Stimulated activated CD8-positive, alpha-beta memory T cell treated with anti-CD3 and anti-CD28 coated beads, Interleukin-12 subunit alpha, Interleukin-12 subunit beta, amount 100 ng/mL, for 4 hours (primary cell): ENCODE measurements at regions not wholly inside any gene's neighbourhood (a gene's known extent, or its start where the extent isn't known, plus 50 kb on each side); places are given as distances from the start of the nearest gene placed in this dataset.
"Not testable (repeated sequence)": the region's sequence is repeated elsewhere in the genome, so short reads cannot be mapped to it uniquely, and the experiment has no call there.

Experiments used
- DNase-seq: peaks from one replicate; pipeline ENCODE4 v3.0.0-alpha.2; 2020; ENCODE audit warnings: low read depth

DNA sequence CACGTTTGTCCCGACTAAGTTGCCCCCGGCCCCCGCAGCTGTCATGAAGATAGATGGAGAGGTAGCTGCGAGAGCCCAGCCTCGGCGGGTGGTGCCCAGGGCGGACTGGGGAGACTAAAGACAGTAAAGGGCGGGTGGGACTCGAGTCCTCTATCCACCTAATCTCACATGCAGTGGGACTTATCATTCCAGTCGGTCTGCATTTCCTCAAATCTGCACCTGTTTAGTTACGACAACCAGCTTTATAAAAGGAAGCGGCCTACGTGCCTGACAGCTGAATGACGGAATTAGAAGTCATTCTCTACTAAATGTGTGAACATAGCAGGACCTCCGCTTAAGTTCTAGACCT lies 109.8 kb upstream of the EGLN3 start:
- DNase-seq: no peak

DNA sequence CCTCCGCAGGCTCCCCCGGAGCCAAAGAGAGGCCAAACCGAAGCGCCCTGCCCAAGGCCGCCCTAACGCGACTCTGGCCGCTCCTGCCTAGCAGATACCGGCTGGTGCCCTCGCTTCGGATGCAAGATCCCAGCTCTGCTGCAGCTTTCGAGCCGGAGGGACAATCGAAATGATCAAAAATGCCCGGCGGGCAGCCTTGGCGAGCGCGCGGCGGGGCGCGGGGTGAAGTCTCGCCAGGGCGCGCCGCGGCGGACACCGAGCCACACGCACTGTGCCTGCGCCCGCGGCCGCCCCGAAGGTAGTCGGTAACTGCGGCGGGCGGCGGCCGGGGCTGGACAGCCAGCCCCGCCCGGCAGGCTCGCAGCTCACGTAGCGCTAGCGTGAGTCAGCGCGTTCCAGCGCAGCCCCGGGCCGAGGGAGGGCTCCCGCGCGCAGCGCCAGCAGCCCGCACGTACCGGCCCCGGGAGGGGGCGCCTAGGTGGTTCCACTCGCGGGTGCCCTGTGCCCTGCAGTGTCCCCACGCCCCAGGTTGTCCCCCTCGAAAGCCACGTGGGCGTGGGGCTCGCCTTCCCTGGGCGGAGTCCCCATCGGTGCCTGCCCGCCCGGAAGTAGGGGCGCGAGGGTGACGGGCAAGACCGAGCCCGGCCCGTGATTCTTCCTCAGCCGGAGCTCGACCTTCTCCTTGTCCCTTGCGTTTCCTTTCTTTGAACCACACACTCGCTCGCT lies 109.2 kb upstream of the EGLN3 start:
- peak; percentile 14 for DNase-seq

DNA sequence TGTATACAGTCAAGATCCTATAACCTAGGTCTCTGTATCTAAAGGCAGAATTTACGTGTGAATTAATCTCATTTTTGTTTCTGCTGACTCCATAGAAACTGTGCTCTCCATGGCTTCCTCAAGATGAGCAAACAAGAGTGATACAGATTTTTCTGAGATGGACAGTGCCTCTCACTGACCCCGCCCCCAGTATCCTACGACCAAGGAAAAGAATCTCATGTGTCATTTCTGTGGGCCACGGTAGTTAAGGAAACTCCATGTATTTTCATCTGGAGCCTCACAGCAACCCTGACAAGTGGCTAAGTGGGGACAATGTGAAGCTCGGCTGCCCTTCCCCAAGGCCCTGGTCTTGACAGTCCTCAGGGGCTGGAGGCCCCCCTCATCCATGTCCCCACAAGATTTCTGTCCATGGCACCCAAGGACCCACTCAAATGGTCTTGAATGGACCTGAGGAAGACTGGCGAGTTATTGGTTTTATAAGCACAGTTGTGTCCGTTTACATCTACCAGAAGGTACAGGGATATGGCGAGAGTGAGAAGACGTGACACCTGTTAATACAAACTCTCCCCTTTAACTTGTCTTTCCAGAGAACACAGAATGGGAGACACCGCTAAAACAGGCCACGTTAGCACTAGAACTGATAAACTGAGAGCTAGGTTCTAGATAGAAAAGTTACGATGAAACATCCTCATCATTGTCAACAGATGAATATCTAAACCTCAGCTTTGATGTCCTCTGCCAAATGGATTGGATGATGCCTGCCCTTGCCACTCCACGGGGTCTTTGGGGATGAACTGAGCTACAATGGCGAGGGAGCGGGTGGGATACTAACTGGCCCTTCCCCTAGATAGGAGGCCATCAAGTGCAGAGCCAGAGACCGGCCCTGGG lies 108.4 kb upstream of the EGLN3 start:
- no peak for DNase-seq

DNA sequence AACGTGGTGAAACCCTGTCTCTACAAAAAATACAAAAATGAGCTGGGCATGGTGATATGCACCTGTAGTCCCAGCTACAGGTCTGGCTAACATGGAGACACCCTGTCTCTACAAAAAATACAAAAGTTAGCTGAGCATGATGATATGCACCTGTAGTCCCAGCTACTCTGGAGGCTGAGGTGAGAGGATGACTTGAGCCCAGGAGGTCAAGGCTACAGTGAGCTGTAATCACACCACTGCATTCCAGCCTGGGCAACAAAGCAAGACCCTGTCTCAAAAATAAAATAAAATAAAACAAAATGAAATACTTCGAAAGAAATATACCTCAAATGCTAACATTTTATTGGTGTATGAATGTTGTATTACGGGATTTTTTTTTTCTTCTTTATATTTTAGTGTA lies 107.6 kb upstream of the EGLN3 start:
- no peak for DNase-seq

DNA sequence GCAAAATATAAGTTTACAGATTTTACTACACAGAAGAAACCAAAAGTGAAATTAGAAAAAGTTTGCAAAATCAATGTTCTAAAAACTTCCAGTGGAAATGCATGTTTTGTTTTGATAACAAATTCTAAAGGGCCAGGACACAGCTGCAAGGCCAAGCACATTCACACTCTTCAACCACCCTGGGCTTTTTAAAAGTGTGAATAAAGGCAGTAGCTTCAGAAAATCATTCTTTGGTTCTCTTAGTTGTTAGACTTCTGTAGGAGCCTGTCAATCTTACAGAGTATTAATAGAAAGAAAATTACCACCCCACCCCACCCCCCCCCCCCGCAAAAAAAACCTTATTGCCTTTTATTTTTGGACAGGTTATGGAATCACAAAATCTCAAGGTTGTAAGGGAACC lies 105.2 kb upstream of the EGLN3 start:
- no peak for DNase-seq

DNA sequence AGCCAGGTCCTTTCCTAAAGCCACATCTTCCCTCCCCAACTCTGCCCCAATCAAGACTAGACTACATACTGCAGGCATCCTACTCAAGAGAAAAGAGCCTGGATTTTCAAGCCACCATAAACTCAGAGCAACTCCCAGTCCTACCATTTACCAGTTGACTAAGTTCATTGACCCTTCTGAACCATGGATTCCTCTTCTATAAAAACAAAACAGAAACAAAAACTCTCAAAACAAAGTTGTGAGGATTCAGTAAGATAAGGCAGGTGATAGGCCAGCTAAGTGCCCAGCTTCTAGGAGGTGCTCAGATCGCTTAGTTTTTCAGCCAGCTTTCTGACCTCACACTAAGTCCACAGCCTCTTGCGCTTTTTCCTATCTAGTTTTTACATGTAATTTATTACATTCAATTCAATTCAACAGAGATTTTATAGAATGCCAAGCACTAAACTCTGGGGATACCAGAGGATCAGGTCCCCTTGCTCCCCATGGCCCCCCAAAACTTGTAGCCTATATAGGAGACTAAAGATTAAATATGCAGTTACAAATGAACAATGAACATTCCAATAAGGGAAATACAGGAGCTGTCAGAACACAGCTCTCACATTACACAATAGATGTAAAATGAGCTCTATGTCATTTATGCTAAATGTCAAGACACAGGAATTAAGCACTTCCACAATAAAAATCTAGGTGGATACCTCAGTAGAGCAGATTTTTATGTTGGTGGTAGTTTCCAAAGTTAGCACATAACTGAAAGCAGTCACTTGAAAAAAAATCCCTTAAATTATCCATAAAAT lies 104.5 kb upstream of the EGLN3 start:
- DNase-seq: no peak

DNA sequence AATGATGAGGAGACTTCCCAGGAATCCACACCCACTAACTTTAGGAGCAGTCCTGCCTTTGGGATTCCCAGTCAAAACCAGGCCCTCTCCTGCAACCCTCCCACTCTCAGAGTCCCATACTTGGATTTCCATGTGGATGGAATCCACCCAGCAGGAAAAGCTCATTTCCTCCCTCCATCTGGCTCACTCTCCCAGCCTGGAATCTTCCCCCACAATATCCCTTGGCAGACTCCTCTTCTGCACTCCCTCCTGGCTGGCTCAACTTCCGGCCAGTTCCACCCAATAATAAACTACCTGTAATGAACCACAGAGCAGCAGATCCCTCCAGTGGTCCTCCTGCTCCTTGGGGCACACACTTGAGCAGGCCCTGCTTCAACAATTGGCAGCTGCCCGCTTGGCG lies 102.8 kb upstream of the EGLN3 start:
- no peak for DNase-seq

DNA sequence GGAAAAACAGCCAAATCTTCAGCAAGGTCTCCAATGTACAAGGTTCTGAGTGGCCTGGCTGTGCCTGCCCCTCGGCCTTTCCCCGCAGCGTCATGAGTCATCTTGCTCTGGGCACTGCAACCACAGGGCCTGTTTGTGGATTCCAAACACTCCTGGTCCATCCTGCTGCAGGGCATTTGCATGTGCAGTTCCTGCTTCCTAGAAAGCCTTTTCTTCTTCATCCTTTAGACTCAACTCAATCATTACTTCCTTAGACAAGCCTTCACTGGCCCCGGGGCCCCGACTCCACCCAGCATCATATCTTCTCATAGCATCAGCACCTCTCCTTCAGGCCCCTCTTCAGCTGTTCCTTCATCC lies 101.8 kb upstream of the EGLN3 start:
- no peak for DNase-seq

DNA sequence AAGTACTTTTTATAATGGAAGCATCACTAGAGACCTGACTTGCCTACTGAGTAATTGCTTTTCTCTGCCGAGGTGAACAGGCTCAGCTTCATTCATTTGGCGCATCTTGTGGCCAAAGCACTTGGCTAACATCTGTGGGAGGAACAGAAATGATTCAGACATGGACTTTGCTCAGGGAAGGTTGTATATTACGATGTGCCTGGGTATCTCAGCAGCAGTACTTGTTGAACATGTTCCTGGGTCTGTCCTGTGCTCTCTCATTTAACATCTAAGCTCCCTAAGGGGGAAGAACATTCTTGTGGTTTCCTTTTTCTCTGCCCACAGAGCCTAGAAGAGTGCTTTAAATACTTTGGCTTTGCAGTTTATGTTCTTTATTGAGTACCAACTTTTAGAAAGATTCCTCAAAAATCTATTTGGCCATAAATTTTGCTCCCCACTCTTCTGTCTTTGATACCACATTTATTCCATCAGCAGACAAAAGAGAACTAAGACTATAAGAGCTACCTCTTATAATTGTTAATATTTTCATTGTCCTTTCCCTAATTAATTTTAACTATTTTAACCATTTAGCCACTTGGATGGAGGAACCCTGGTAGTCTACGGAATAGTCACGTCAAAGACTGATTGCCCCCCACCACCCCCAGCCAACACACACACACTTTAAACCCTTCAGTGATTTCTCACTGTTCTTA lies 101.2 kb upstream of the EGLN3 start:
- no peak for DNase-seq

DNA sequence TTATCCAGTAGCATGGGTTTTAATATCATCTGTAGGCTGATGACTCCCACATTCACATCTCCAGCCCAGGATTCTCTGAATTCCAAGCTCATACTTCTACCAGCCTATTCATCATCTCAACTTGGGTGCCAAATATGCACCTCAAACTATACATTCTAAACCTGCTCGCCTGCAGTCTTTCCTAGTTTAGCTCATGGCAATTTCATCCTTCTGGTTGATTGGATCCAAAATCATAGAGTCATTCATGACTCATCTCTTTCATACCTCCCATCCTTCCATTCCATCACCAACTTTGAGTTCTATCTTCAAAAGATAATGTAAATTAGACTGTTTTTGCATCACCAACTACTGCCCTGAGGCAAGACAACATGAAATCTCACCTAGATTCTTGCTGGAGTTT lies 99.7 kb upstream of the EGLN3 start:
- no peak for DNase-seq

DNA sequence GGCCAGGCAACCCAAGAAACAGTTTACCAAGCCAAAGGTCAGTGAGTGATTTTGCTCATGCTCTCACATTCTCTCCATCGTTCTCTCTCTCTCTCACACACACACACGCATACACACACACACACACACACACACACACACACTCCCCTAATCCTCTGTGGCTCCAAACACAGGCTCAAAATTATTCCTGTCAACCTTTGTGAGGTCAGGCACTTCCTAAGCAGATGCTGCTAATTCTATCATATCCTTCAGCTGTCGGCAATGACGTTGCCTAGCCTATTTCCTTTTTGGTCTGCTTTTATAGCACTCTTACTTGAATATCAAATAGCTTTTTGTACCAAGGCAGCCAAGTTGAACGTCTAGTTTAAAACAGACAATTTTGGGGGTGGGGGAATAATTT lies 98.9 kb upstream of the EGLN3 start:
- no peak for DNase-seq

DNA sequence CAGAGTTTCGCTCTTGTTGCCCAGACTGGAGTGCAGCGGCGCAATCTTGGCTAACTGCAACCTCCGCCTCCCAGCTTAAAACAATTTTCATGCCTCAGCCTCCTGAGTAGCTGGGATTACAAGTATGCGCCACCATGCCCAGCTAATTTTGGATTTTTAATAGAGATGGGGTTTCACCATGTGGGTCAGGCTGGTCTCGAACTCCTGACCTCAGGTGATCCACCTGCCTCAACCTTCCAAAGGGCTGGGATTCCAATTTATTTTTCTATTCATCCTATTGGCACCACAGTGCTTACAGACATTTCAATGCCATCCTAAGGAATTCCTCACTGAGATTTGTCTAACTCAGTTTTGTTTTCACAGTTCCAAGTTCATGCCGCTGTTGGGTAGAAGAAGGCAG lies 98.3 kb upstream of the EGLN3 start:
- not testable (repeated sequence) for DNase-seq

DNA sequence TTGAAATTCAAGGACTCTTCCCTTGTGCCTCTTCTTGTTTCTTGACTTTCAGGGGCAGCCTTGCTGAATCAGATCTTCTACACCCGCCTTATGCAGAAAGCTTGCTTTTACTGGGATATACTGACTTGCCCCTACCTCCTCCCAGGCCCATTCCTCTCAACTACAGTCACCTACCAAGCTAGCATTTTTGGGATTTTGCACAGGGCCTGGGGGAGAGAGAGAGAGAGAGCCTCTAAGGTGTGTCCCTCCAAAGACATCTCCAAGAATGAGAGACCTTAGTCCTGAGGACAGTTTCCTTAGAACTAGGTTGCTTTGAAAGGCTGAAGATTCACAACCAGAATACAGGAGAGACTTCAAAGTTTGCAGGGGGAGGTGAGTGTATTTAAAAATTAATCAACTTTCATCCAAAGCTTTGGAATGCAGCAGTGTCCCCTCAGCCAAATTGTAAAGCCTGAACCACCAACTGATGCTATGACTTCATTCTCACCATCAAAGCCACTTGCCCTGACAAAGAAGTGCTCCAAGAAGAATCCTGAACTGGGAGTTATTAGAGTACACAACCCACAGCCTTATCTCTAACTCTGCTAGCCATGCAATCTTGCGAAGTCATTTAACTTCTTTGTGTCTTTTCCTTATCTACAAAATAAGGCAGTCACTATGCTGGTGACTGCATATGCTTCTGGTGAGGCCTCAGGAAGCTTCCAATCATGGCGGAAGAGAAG lies 96.1 kb upstream of the EGLN3 start:
- DNase-seq: no peak

DNA sequence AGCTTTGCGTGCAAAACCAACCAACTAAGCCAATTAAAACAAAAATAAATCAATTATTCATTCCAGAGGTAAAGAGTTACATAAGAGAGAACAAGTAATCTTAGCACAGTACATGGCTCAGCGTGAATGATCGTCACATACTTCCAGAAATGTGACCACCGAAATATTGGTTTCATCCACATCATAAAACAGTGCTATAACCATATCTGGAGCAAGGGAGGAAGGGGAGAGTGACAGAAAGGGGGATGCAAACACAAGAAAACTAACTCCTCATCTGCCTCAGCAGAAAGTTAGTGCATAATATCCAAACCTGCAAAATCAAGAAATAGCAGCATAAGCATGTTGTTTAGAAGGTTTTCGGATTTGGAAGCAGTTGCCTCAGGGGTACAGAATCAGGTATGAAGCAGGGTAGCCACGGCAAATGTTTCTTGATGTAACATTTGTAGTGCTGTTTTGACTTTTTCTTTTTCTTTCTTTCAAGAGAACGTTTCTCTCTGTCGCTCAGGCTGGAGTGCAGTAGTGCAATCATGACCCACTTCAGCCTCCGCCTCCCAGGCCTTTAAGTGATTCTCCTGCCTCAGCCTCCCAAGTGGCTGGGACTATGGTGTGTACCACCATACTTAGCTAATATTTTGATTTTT lies 93.9 kb upstream of the EGLN3 start:
- DNase-seq: no peak

DNA sequence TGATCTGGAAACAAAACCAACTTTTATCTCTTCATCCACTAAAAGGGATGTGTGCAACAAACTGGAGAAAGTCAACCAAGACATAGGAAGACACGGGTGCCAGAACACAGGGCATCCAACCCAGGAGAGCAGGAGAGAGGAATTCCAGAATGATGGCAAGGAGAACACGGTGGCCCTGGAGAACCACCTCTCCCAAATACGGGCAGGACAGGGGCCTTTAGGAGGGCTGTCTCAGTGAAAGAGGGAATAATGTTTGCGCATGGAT lies 93.4 kb upstream of the EGLN3 start:
- no peak for DNase-seq

DNA sequence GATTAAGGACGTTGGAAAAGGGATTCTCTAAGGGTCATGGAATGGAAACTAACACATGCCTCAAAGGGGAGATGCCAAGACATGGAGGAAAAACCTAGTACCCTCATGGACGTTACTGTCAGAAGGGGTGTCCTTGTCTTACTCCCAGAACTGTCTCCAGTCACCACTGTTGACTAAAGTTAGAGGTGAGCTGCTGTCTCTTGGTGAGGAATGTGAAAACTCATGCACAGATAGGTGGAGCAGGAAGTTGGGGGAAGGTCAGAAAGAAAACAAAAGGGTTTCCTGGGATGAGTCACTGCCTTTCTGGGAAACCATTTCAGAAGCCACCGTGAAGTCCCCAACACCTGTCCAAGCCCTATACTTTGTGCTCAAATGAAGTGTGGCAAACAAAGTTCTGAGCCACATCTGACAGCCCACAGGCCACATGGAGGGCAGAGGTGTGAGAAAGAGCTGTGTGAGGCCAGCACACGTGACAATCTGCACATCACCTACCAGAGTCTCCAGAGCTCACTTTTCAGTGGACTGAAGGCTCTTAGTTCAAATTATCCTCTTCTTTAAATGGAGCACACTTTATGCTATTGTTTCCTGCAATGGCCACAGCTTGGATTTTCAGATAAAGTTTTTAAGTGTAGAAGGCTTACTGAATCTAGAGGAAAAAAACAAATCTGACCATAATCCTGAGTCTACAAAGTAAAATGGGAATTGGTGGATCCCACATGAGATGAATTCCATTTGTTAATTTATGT lies 92.9 kb upstream of the EGLN3 start:
- peak; percentile 35 for DNase-seq

DNA sequence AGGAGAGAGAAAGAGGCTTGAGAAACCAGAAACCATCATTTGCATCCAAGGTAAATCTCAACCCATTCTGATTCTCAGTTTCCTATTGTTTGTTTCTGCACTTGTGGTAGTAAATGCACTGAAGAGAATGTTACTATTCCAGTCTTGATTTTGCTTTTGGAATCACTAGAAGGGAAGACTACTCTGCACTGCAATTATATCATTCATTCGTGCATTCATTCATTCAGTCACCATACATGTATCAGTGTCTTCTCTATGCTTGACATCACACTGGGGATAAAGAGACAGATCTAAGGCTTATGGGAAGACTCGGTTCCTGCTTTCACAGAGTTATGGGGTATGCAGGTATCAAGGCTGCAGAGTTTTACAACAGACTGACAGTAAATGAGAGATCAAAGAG lies 90.3 kb upstream of the EGLN3 start:
- no peak for DNase-seq

DNA sequence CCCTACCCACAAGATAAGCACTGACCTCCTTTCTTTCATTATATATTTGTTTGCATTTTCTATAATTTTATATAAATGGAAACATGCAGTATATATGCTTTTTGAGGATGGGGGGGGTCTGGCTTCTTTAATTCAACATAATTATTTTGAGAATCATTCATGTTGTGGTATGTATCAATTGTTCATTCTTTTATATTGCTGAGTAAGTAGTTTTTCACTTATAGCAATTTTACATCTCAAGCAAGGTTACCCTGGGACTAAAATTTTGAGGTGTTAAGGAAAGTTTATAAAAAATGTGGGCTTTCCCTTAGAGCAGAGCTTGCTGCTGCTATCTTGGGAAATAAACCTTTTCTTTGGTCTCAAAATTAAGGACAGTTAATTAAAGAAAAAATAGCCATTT lies 89.9 kb upstream of the EGLN3 start:
- no peak for DNase-seq

DNA sequence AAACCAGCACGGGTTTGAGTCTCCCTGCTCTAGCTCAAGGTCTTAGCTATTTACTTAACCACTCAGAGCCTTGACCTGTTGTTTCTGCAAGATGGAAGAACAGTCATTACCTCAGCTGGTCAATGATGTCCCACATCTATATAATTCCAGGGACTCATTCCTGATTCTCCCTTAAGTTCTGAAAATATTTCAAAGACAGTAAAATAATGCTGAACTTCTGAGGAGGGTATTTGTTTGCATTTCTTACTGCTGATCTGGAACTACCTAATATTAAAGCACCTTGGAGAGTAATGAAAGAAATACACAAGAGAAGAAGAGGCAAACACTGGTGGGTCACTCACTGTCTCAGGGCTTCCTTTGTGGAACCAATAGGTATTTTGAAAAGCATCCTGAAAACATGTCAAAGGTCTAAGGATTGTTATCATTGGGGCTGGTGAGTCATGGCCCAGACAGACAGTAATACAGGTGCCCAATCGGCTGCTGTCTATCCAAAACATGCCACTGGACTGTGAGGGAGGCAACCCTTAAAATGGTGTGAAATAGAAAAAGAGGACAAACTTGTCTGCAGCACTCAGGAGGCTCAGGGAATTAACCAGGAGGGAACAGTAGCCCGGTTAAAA lies 88.7 kb upstream of the EGLN3 start:
- no peak for DNase-seq

DNA sequence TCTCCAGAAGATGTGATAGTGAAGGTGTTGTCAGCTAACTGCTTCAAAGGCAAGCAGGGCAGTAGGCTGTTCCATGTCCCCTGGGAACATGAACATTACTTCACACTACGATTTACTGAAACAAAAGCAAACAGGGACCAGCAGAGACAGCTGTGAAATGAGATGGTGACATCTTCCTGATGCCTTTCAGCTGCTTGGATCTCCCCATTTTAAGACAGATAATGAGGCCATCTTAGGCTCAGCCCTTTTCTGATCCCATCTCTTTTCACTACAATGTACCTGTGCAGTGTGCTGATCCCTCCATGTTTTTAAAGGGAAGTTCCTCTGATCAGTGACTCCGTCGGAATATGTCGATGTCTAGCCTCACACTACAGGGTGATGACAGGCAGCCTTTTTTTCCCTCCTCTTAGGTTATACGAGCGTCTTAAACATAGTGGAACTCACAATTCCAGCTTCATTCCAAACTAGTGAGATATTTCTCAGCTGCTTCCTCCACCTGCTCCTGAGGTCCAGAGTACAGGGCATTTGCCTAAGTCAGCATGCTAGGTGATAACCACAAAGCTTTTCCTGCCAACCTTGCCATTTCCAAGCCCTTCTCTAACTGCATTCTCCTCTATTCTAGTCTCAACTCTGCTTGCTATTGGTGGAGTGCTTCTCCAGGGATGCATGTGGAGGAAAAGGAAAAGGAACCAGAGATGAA lies 87.6 kb upstream of the EGLN3 start:
- DNase-seq: no peak
